ENCODE measurements at regions not wholly inside any gene's neighbourhood (a gene's known extent, or its start where the extent isn't known, plus 50 kb on each side); places are given as distances from the start of the nearest gene placed in this dataset.

GRCh38 chr2:35548171-35548570, 807.4 kb upstream of the CRIM1 start:
- H3K4me3 ChIP-seq = no peak overlapping the region
- no peaks in the 10 kb centered on the region for H3K36me3 ChIP-seq (ENCODE audit: control insufficient read depth in 2 of 2, insufficient read depth in 2 of 2, low read length in 1 of 2)
- no peak overlapping the region for H3K9ac ChIP-seq (ENCODE audit: control insufficient read depth, insufficient read depth, low read length)
- no peak for ATAC-seq
- no peak for TF ChIP-seq ZNF687 (IDR thresholded peaks at IDR 0.05)
- no peak for TF ChIP-seq SIN3A (IDR thresholded peaks at IDR 0.05; ENCODE audit: low read depth, low read length)
- no peak for TF ChIP-seq RBBP5 (conservative IDR thresholded peaks at IDR 0.05)
- TF ChIP-seq BCL11A (IDR thresholded peaks at IDR 0.05; ENCODE audit: low read depth, low read length) = no peak
- TF ChIP-seq ZNF217 (IDR thresholded peaks at IDR 0.05) = no peak
- TF ChIP-seq WRNIP1 (IDR thresholded peaks at IDR 0.05; ENCODE audit: borderline replicate concordance, low read depth, low read length) = no peak
- TF ChIP-seq E2F4 (IDR thresholded peaks at IDR 0.05; ENCODE audit: low read depth, low read length) = no peak
- TF ChIP-seq PAX8 (IDR thresholded peaks at IDR 0.05) = no peak
- no peaks in the 10 kb centered on the region for H3K79me2 ChIP-seq (ENCODE audit: control insufficient read depth, insufficient read depth, low read length)
- no TSS peak for BruUV-seq (replicated peaks)
- POLR2A ChIA-PET = no interaction called here
- DNase-seq (ENCODE audit: low read depth, low spot score) = no peak
- H3K27me3 ChIP-seq (replicated peaks in 1 of 2; ENCODE audit: control insufficient read depth in 2 of 2, insufficient read depth in 2 of 2, low read length in 1 of 2) = no peaks in the 10 kb centered on the region
- CTCF ChIA-PET = no interaction called here
- in situ Hi-C loops (cut with MboI) = no loop called here
- H3K4me2 ChIP-seq (ENCODE audit: control insufficient read depth, insufficient read depth) = no peak overlapping the region
- H4K20me1 ChIP-seq (ENCODE audit: control insufficient read depth, insufficient read depth) = no peaks in the 10 kb centered on the region
- 33% methylated on average over 1 of the region's 1 CpG for WGBS (ENCODE audit: insufficient coverage, insufficient replicate concordance, low lambda C conversion rate, missing lambda C conversion rate)
- SMC1A ChIA-PET (ENCODE audit: uncharacterized antibody, unreplicated experiment) = no interaction called here
- intact Hi-C loops (cut with micrococcal nuclease; ENCODE audit: unreplicated experiment) = no loop called here
- H3K9me3 ChIP-seq (replicated peaks; ENCODE audit: control insufficient read depth, insufficient read depth, low read length) = no peaks in the 10 kb centered on the region
- H2AFZ ChIP-seq (ENCODE audit: control insufficient read depth, low read depth, low read length) = no peak overlapping the region
- RAD21 ChIA-PET (ENCODE audit: unreplicated experiment) = no interaction called here
- no peak for FAIRE-seq
- no peak overlapping the region for H3K27ac ChIP-seq (ENCODE audit: control insufficient read depth, insufficient read depth)
- no peaks in the 10 kb centered on the region for H3K4me1 ChIP-seq (ENCODE audit: control insufficient read depth, insufficient read depth, low read length)

Measured in GM12878 (cell line).